Transverse colon (tissue), 3 donors: ENCODE measurements at regions not wholly inside any gene's neighbourhood (a gene's known extent, or its start where the extent isn't known, plus 50 kb on each side); places are given as distances from the start of the nearest gene placed in this dataset.

Experiments
- CTCF ChIP-seq, 5 experiments: fragments of 200-600 bp in 3 of 5; fragments of 450-650 bp in 2 of 5; sonication (generic) in 3 of 5; IDR thresholded peaks; 1 replicate in 2 of 5; 2 replicates in 3 of 5; pipeline ENCODE4 v1.5.1; 2016 to 2017; ENCODE audit warnings: antibody characterized with exemption in 5 of 5, inconsistent platforms in 3 of 5, mild to moderate bottlenecking in 2 of 5, moderate library complexity in 1 of 5
- EP300 ChIP-seq: sonication (generic); formaldehyde crosslinking; IDR thresholded peaks from one replicate; pipeline ENCODE4 v1.6.1; 2017; ENCODE audit warnings: antibody characterized with exemption, low read depth

DNA sequence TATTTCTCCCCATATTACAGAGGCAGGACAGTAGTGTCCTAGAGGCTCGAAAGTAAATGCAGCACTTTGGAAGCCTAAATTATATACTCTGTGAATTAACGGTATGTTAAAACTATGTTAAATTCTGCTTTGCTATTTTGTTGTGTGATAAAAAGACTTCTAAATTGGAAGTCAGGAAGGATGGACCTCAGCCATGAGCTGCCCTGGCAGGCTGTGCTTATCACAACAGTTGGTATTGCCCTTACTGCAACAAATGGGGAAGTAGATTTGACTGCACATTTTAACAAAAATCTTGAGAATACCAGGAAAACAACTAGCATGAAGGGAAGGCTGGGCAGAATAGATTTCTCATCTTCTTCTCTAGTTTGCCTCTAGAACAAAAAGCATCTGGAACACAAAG, 706.6 kb downstream of the SI start:
- TF ChIP-seq CTCF (IDR thresholded peaks at IDR 0.05) = no peak
- no peak for TF ChIP-seq EP300
